T-helper 2 cell (primary cell): ENCODE measurements at regions not wholly inside any gene's neighbourhood (a gene's known extent, or its start where the extent isn't known, plus 50 kb on each side); places are given as distances from the start of the nearest gene placed in this dataset.

ENCODE experiments used
- DNase-seq, 5 experiments: peaks; one replicate each; pipeline versions ENCODE4 v3.0.0 to v3.0.0-alpha.2; 2012 to 2022

DNA sequence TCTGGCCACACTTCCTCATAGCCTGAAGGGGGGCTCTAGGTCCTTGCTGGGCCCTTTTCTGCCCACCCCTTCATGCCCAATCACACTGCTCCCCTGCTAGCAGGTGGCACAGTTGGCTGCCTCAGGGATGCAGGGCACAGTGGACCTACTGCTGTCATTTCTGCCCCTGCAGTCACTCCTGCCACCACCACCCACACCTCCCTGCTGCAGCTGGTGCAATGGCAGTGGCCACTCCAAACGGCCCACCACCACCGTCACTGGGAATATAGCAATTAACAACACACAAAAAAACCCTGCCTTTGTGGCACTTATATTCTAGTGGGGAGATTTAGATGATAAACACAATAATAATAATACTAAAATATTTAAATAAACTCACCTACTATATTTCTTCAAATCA is 162.4 kb upstream of the DUSP10 start:
- DNase-seq = no peak

DNA sequence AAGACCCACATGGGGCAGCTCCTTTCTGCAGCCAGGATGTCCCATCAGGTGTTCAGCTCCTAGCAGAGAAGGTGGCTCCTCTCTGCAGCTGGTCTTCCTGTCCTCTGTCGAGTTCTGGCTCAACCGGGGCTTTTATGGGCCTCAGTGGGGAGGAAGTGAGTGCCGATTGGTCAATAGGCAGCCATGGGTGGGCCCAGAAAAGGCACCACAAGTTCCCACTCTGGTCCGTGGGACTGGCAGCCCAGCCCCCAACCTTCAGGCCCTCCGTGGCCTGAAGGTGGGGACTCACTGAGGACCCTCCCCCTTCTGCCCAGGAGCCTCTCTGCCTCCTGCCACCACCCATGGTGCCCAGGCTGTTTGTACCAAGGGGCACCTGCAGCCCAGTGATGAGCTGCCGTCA is 161.7 kb upstream of the DUSP10 start:
- no peak for DNase-seq

GRCh38 chr1:221902961-221903360 is 161.1 kb upstream of the DUSP10 start:
- DNase-seq = no peak

DNA sequence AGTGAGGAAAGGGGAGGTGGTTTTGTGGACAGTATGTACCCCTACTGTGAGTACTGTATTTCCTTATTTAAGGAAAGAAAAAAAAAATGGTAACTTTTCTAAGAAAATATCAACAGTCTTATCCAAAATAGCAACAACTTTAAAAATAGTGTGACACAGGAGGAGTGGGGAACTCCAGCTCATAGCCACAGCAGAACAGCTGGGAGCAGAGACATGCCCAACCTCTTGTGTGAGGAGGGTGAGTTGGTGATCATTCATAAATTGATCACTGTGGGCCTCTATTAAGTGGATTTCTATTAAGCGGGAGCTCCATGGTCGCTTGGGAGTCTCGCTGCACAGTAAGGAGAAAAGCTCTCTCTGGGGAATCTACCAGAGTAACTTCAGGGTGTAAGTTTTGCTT is 158.8 kb upstream of the DUSP10 start:
- no peak for DNase-seq

- DNase-seq = no peak
Observed at GRCh38 chr1:221897321-221897721, 155.4 kb upstream of the DUSP10 start.

DNA sequence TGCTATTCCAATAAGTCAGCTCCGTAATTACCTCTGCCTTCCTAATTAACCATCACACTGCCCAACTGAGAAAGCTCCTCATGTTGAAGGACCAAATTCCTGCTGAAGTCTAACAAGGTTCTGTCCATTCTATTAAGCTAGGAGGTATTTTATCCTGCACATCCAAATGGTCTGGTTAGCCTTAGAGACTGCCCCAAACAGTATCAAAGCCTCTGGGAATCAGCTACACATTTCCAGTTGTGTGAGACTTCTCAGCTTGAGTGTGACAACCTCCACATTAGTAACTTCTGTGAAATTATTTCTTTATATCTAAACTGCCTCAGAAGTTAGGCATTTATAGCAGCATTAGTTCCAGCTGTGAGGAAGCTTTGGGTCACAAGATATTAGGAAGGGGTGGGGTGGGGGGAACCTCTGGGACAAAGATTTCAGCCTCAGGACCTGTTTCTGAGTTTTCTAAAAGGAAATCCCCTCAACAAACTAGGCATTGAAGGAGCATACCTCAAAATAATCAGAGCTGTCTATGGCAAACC is 150.5 kb upstream of the DUSP10 start:
- no peak for DNase-seq

DNA sequence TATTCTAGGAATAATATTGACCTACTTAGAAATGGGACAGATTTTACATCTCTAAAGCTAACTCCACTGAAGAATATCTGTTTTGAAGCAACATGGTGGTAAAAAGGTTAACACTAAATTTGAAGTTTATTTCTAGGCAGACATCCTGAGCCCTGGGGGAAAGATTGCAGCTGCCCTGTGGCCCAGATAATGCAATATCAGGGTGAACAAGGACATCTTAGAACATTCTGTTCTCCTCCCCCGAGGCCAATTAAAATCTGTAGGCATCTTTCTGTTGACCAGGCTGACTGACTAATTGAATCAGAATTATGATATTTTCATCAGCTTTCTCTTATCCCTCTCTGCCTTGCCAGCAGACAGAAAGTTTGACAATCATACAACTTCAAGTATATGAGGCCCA is 149.8 kb upstream of the DUSP10 start:
- DNase-seq = no peak

DNA sequence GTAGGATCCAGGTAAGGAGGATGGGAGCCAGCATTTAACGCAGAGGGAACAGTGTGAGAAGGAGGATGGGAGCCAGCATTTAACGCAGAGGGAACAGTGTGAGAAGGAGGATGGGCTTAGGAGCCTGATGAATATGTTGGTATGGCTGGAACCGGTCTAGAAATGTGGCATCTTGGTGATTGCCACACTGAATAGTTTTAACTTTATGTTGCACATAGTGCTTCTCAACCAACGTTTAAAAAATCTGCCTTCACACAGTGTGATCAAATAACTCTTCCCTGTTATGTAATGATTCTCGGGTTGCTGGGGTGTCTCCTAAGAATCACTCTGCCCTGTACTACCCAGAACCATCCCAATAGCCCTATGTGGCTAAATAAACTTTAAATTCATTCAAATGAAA is 146.9 kb upstream of the DUSP10 start:
- no peak for DNase-seq

GRCh38 chr1:221888218-221888617 is 146.3 kb upstream of the DUSP10 start:
- DNase-seq = no peak

- DNase-seq = no peak
Observed at GRCh38 chr1:221887758-221888157, 145.9 kb upstream of the DUSP10 start.

DNA sequence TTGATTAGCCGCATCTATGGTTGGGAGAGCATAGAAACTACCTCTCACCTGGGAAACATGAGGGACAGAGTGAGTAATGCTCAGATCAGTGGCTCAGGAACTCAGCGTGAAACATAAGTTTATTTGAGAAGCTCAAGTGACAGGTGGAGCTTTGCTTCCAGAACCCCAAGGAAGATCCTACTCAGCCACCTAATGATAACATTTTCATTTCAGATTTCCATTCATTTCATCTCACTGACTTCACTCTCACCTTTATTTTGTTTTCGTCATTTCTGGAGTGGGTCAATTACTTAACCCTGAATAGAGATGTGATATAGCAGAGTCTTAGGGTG is 145.5 kb upstream of the DUSP10 start:
- DNase-seq = no peak

DNA sequence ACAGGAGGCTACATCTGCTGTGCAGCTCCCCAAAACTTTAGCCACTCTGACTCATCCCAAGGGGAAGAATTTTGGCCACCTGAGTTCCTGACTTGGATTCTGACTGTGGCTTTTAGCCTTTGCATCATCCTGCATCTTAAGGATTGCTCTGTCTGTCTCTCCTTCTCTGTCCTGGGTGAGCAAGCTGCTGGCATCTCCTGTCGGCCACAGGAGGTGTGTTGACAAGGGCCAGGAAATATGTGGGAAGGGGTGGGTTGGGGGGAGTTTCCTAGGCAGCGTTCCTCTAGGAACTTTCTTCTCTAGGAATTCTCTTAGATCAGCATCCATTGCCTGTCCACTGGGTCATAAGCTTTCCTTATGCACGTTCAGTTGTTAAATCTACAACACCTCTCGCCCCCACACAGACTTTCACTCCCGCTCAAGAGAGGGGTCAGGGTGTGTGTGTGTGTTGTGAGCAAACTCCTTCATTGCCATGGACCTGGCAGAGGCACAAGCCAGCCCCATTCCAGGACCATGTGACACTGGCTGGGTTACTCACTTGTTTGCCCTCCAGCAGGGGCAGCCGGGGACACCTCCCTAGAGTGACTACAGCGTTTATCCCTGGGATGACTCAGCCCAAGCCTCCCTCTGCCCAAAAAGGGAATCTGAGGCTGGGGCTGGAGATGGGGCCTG is 145.0 kb upstream of the DUSP10 start:
- DNase-seq = no peak

GRCh38 chr1:221886311-221886710 is 144.4 kb upstream of the DUSP10 start:
- no peak for DNase-seq

GRCh38 chr1:221884821-221885220 is 142.9 kb upstream of the DUSP10 start:
- DNase-seq = no peak

DNA sequence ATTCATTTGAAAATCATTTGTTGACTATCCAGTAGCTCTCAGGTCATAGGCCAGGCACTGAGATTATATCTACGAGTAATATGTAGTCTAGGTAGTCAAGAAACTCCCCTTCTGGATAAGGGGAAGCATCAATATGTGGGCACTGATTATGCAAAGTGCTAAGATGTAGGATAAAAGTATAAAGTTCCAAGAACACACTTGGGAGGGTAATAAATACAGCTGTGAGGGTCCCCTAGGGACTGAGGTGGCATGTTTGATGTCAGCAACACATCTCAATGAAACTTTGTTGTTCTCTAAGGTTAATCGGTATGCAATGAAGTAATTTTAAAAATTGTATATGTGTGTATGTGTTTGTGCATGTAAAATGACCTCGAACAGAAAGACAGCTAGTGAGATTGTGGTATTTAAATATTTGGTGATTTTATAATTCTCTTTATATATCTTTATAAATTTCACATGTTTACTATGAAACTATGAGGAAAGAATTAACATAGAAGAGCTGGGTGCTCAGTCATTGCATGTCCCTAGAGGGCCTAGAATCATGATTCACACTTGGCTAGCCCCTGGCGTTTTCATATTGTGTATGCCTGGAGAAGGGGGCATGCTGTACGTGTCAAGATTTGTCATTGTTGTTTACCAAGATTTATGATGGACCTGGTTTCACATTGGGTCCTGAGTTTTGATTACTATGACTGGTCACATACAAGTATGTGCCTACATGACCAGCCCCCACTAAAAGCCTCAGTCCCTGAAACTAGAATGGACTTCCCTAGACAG is 140.1 kb upstream of the DUSP10 start:
- DNase-seq = no peak

DNA sequence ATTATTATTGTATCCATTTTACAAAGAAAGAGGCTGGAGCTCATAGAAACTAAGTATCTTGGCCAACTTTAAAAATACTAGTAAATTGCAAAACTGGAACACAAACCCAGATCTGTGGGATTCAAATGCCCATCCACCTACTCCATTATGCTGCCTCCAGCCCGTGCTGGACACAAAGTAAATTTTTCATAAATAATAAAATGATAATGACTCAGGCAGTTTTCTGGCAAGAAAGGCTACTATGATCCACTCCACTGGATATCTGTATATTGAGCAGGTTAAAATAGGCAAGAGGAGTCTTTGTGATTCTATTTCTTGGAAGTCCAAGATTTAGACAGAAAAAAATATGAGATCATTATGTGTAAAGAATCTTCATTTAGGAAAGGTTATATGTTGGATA is 138.3 kb upstream of the DUSP10 start:
- DNase-seq = no peak

DNA sequence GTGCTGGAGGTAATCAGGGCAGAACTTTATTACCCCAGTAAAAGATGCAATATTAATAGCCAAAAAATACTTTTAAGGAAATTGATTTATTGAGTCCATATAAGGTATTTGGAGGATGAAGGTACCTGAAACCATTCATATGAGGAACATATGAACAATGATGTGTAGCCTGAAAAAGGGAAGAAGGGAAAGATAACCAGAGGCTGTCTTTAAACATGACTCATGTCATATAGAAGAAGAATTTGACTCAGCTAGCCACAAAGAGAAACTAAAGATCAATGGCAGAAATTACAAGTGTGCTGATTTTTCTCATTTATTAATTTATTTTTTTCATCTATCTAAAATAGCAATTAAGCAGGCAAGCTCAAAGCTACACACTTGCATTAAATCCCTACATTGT is 136.2 kb upstream of the DUSP10 start:
- DNase-seq = peak in 1 of 5 experiments; percentile 3

- no peak for DNase-seq
Observed at GRCh38 chr1:221877311-221877710, 135.4 kb upstream of the DUSP10 start.

DNA sequence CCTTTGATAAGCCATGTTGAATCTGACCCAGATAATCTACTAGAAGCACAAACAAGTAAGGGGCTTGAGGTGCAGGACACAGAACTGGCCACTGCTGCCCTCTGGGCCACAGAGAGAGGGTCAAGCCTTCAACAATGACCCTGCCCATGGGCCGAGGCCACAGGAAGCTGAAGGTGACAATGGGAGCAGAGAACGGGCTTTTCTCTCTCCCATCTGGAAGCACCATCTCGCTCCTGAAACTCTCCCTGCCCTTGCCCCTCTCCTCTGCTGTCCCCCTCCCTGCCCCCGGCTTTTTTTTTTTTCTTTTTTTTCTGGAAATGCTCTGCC is 133.1 kb upstream of the DUSP10 start:
- no peak for DNase-seq

- DNase-seq = no peak
Observed at GRCh38 chr1:221874285-221875003, 132.6 kb upstream of the DUSP10 start.

DNA sequence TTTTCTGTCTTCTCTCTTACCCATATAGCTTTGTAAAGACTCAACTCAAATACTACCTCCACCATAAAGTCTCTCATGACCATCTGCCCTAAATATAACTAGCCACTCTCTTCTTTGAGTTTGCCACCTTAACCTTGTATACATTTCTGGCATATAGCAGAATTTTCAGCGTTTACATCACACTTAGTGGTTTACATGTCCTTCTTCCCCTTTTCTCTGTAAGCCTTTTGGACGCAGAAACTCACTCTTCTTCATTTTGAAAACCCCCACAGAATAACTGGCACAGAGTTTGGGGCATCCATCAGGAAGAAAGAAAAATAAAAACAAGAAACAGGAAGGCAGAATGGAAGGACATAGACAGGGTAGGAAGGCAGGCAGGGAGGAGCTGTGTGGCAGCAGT is 131.8 kb upstream of the DUSP10 start:
- DNase-seq = no peak

GRCh38 chr1:221871056-221871455 is 129.2 kb upstream of the DUSP10 start:
- DNase-seq = no peak

GRCh38 chr1:221869779-221870178 is 127.9 kb upstream of the DUSP10 start:
- no peak for DNase-seq
